Caco-2 (cell line): ENCODE measurements at regions not wholly inside any gene's neighbourhood (a gene's known extent, or its start where the extent isn't known, plus 50 kb on each side); places are given as distances from the start of the nearest gene placed in this dataset.

Source experiments
- BruUV-seq: library from RNA; stranded (reverse); fragments of 400-500 nt; replicated peaks from 2 replicates; lab custom pipeline; 2021; lab: Mats Ljungman, UMichigan
- CTCF ChIA-PET: fragments of 300-600 bp; sonication (Branson Sonifier 250); formaldehyde crosslinking; loops from one replicate; lab custom pipeline; 2022; ENCODE audit warnings: antibody characterized with exemption; lab: Charles Lee
- POLR2A ChIA-PET: fragments of 300-600 bp; sonication (Branson Sonifier 250); formaldehyde crosslinking; loops from one replicate; lab custom pipeline; 2022; ENCODE audit warnings: antibody characterized with exemption; lab: Charles Lee
- DNase-seq, 2 experiments: peaks; one replicate each; pipeline versions ENCODE4 v3.0.0 to v3.0.0-alpha.2; 2020 to 2022
- H3K27me3 ChIP-seq: replicated peaks from 2 replicates; pipeline ENCODE4 v1.6.0; 2011; ENCODE audit warnings: low read length; ENCODE audit not compliant: control insufficient read depth, insufficient read depth
- H3K36me3 ChIP-seq: 2 replicates; pipeline ENCODE4 v1.5.1; 2011; ENCODE audit warnings: low read length; ENCODE audit not compliant: control insufficient read depth, insufficient read depth
- H3K4me1 ChIP-seq: fragments of 250-450 bp; sonication (Bioruptor Pico); 2 replicates; pipeline ENCODE4 v1.5.1; 2020; ENCODE audit warnings: mild to moderate bottlenecking
- H3K4me3 ChIP-seq: 2 replicates; pipeline ENCODE4 v1.5.1; 2011; ENCODE audit warnings: low read depth, mild to moderate bottlenecking, control low read depth, low read length
- H3K9me3 ChIP-seq: fragments of 250-450 bp; sonication (Bioruptor Pico); 2 replicates; pipeline ENCODE4 v1.5.1; 2020; ENCODE audit warnings: mild to moderate bottlenecking, moderate library complexity
- H3K27ac Mint-ChIP-seq: one replicate; pipeline ENCODE4 v1.8.0; 2022; ENCODE audit warnings: mixed read lengths; ENCODE audit not compliant: unreplicated experiment
- H3K27me3 Mint-ChIP-seq: one replicate; pipeline ENCODE4 v1.8.0; 2022; ENCODE audit warnings: mixed read lengths; ENCODE audit not compliant: insufficient read depth, unreplicated experiment
- H3K36me3 Mint-ChIP-seq: one replicate; pipeline ENCODE4 v1.8.0; 2022; ENCODE audit warnings: mild to moderate bottlenecking, mixed read lengths; ENCODE audit not compliant: insufficient read depth, unreplicated experiment
- H3K4me1 Mint-ChIP-seq: one replicate; pipeline ENCODE4 v1.8.0; 2022; ENCODE audit warnings: low read depth, mixed read lengths; ENCODE audit not compliant: unreplicated experiment
- H3K4me3 Mint-ChIP-seq: one replicate; pipeline ENCODE4 v1.8.0; 2022; ENCODE audit warnings: mild to moderate bottlenecking, moderate library complexity, mixed read lengths; ENCODE audit not compliant: unreplicated experiment
- H3K9me3 Mint-ChIP-seq: one replicate; pipeline ENCODE4 v1.8.0; 2022; ENCODE audit warnings: mixed read lengths; ENCODE audit not compliant: unreplicated experiment
- intact Hi-C: fragments of 100-400 bp; cut with micrococcal nuclease; formaldehyde crosslinking; loops from one replicate; pipeline ENCODE4 v1.10.0; 2022; ENCODE audit not compliant: unreplicated experiment
- TF ChIP-seq, protein P1 (sequence below), 2 experiments: fragments of 200-600 bp in 1 of 2; IDR thresholded peaks; 1 replicate in 1 of 2; 2 replicates in 1 of 2; pipeline versions ENCODE4 v1.5.1 to v1.8.0; 2011 to 2022; ENCODE audit warnings: antibody characterized with exemption in 1 of 2, control low read depth in 1 of 2, inconsistent platforms in 1 of 2, low read depth in 1 of 2, low read length in 1 of 2, mild to moderate bottlenecking in 1 of 2, moderate library complexity in 1 of 2; ENCODE audit not compliant: insufficient read depth in 1 of 2, severe bottlenecking in 1 of 2, unreplicated experiment in 1 of 2

DNA sequence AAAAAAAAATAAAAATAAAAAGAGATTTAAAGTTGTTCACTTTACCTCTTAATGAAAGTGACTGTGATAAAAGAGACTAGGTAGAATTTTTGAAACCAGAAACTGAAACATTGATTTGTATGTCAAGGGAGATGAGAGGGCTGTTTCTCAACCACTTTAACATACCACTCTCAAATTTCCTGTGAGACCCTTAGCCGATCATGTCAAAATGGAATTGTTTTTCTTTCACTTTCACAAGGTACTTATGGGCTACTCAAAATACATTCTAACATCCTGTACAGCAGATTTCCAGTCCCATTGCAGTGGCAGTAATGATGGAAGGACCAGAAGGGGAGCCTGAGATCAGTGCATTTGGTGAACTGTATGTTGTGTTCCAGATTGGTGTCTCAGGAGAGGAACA, 261.2 kb downstream of the PPP1R3A start:
- POLR2A ChIA-PET, result no interaction called here

DNA sequence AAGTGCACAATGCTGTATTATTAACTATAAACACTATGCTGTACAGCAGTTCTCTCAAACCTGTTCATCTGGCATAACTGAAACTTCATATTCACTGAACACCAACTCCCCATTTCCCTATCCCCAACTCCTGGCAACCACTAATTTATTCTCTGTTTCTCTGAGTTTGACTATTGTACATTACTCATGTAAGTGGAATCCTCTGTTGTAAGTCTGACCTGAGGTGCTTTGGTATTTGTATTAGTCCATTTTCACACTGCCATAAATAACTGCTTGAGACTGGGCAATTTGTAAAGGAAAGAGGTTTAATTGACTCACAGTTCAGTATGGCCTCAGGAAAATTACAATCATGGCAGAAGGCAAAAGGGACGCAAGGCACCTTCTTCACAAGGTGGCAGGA, 266.3 kb downstream of the PPP1R3A start:
- TF ChIP-seq, protein P1, sequence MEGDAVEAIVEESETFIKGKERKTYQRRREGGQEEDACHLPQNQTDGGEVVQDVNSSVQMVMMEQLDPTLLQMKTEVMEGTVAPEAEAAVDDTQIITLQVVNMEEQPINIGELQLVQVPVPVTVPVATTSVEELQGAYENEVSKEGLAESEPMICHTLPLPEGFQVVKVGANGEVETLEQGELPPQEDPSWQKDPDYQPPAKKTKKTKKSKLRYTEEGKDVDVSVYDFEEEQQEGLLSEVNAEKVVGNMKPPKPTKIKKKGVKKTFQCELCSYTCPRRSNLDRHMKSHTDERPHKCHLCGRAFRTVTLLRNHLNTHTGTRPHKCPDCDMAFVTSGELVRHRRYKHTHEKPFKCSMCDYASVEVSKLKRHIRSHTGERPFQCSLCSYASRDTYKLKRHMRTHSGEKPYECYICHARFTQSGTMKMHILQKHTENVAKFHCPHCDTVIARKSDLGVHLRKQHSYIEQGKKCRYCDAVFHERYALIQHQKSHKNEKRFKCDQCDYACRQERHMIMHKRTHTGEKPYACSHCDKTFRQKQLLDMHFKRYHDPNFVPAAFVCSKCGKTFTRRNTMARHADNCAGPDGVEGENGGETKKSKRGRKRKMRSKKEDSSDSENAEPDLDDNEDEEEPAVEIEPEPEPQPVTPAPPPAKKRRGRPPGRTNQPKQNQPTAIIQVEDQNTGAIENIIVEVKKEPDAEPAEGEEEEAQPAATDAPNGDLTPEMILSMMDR (IDR thresholded peaks at IDR 0.05; ENCODE audit: insufficient read depth in 1 of 2, low read depth in 1 of 2, low read length in 1 of 2, severe bottlenecking in 1 of 2, unreplicated experiment in 1 of 2), result no peak
- no peaks in the 10 kb centered on the region for H3K27me3 ChIP-seq
- H3K36me3 ChIP-seq, result no peaks in the 10 kb centered on the region
- no peaks in the 10 kb centered on the region for H3K9me3 ChIP-seq
- no peak for DNase-seq
- H3K36me3 Mint-ChIP-seq, result no peaks in the 10 kb centered on the region
- CTCF ChIA-PET, result no interaction called here
- no TSS peak for BruUV-seq
- no peak overlapping the region for H3K4me3 ChIP-seq
- no peaks in the 10 kb centered on the region for H3K27me3 Mint-ChIP-seq
- no peaks in the 10 kb centered on the region for H3K4me1 Mint-ChIP-seq
- intact Hi-C loops, result no loop called here
- H3K4me1 ChIP-seq, result no peaks in the 10 kb centered on the region
- no peak overlapping the region for H3K27ac Mint-ChIP-seq
- H3K9me3 Mint-ChIP-seq, result no peaks in the 10 kb centered on the region
- no peak overlapping the region for H3K4me3 Mint-ChIP-seq
- POLR2A ChIA-PET, result no interaction called here

More for the DNA sequence above, 261.2 kb downstream of the PPP1R3A start:
- H3K36me3 ChIP-seq, result no peaks in the 10 kb centered on the region
- H3K36me3 Mint-ChIP-seq, result no peaks in the 10 kb centered on the region
- CTCF ChIA-PET, result no interaction called here
- no peaks in the 10 kb centered on the region for H3K9me3 Mint-ChIP-seq
- no peaks in the 10 kb centered on the region for H3K4me1 Mint-ChIP-seq
- H3K27me3 ChIP-seq, result no peaks in the 10 kb centered on the region
- no peak overlapping the region for H3K4me3 ChIP-seq
- no peaks in the 10 kb centered on the region for H3K9me3 ChIP-seq
- no TSS peak for BruUV-seq
- no peak overlapping the region for H3K27ac Mint-ChIP-seq
- TF ChIP-seq, protein P1 (IDR thresholded peaks at IDR 0.05; ENCODE audit: insufficient read depth in 1 of 2, low read depth in 1 of 2, low read length in 1 of 2, severe bottlenecking in 1 of 2, unreplicated experiment in 1 of 2), result no peak
- no peaks in the 10 kb centered on the region for H3K4me1 ChIP-seq
- H3K27me3 Mint-ChIP-seq, result no peaks in the 10 kb centered on the region
- H3K4me3 Mint-ChIP-seq, result no peak overlapping the region
- DNase-seq, result no peak
- intact Hi-C loops, result no loop called here

DNA sequence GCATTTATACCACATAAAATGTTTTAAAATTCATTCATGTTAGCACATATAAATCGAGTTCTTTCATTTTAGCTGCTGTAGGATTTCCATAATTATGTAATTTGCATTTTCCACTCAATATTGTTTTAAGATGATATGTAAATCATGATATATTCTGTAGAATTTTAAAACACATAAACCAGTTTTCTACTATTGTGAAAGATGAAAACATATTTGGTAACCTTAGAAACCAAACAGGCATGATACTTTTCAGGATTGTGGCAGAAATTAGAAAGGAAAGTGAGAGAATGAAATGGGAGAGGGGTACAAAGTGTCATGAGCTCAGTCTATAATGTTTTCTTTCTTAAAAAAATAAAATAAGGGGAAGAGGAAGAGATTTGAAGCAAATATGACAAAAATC, 269.3 kb downstream of the PPP1R3A start:
- no peaks in the 10 kb centered on the region for H3K9me3 ChIP-seq
- no peaks in the 10 kb centered on the region for H3K4me1 ChIP-seq
- Mint-ChIP-seq H3K4me3 (no peak overlapping the region), H3K9me3 (peaks cover 9% of the 10 kb centered on the region), H3K4me1 (no peaks in the 10 kb centered on the region), H3K36me3 (no peaks in the 10 kb centered on the region), H3K27ac (no peak overlapping the region), H3K27me3 (no peaks in the 10 kb centered on the region)
- H3K36me3 ChIP-seq, result no peaks in the 10 kb centered on the region
- ChIA-PET CTCF (no interaction called here), POLR2A (no interaction called here)
- BruUV-seq, result no TSS peak
- TF ChIP-seq, protein P1 (IDR thresholded peaks at IDR 0.05; ENCODE audit: insufficient read depth in 1 of 2, low read depth in 1 of 2, low read length in 1 of 2, severe bottlenecking in 1 of 2, unreplicated experiment in 1 of 2), result no peak
- no peaks in the 10 kb centered on the region for H3K27me3 ChIP-seq
- H3K4me3 ChIP-seq, result no peak overlapping the region
- no peak for DNase-seq
- intact Hi-C loops, result no loop called here
